CD4-positive, alpha-beta T cell treated with Interferon gamma for 1 hour (primary cell): ENCODE measurements at regions not wholly inside any gene's neighbourhood (a gene's known extent, or its start where the extent isn't known, plus 50 kb on each side); places are given as distances from the start of the nearest gene placed in this dataset.
"Not testable (repeated sequence)": the region's sequence is repeated elsewhere in the genome, so short reads cannot be mapped to it uniquely, and the experiment has no call there.

Experiments
- DNase-seq: peaks from one replicate; pipeline ENCODE4 v3.0.0-alpha.2; 2020

- not testable (repeated sequence) for DNase-seq
Measured at GRCh38 chr21:5105939-5106708, 5415.3 kb upstream of the TPTE start.

GRCh38 chr21:5106767-5107464, 5414.5 kb upstream of the TPTE start:
- DNase-seq, result not testable (repeated sequence)

GRCh38 chr21:5107637-5108036, 5413.7 kb upstream of the TPTE start:
- DNase-seq, result not testable (repeated sequence)

- DNase-seq, result not testable (repeated sequence)
Measured at GRCh38 chr21:5108048-5108775, 5413.2 kb upstream of the TPTE start.

GRCh38 chr21:5111197-5111596, 5410.2 kb upstream of the TPTE start:
- DNase-seq, result not testable (repeated sequence)

- not testable (repeated sequence) for DNase-seq
Measured at GRCh38 chr21:5113092-5113491, 5408.3 kb upstream of the TPTE start.

- not testable (repeated sequence) for DNase-seq
Measured at GRCh38 chr21:5114468-5114867, 5406.9 kb upstream of the TPTE start.

GRCh38 chr21:5114893-5115645, 5406.3 kb upstream of the TPTE start:
- DNase-seq, result not testable (repeated sequence)

GRCh38 chr21:5115646-5116343, 5405.6 kb upstream of the TPTE start:
- peak; percentile 51 for DNase-seq

- DNase-seq, result not testable (repeated sequence)
Measured at GRCh38 chr21:5116344-5117123, 5404.8 kb upstream of the TPTE start.

GRCh38 chr21:5117135-5117534, 5404.2 kb upstream of the TPTE start:
- DNase-seq, result not testable (repeated sequence)

- peak; percentile 51 for DNase-seq
Measured at GRCh38 chr21:5117666-5118295, 5403.6 kb upstream of the TPTE start.

- DNase-seq, result peak; percentile 76
Measured at GRCh38 chr21:5118296-5118679, 5403.1 kb upstream of the TPTE start.

GRCh38 chr21:5119179-5119578, 5402.2 kb upstream of the TPTE start:
- DNase-seq, result not testable (repeated sequence)

- not testable (repeated sequence) for DNase-seq
Measured at GRCh38 chr21:5121399-5121798, 5400.0 kb upstream of the TPTE start.

- not testable (repeated sequence) for DNase-seq
Measured at GRCh38 chr21:5121849-5122248, 5399.5 kb upstream of the TPTE start.

- DNase-seq, result peak; percentile 80
Measured at GRCh38 chr21:5123655-5124054, 5397.7 kb upstream of the TPTE start.

- peak; percentile 98 for DNase-seq
Measured at GRCh38 chr21:5128261-5128660, 5393.1 kb upstream of the TPTE start.

- not testable (repeated sequence) for DNase-seq
Measured at GRCh38 chr21:5133824-5134223, 5387.6 kb upstream of the TPTE start.

GRCh38 chr21:5136406-5136805, 5385.0 kb upstream of the TPTE start:
- not testable (repeated sequence) for DNase-seq

- not testable (repeated sequence) for DNase-seq
Measured at GRCh38 chr21:5137006-5137405, 5384.4 kb upstream of the TPTE start.
